HepG2 (cell line): ENCODE measurements at regions not wholly inside any gene's neighbourhood (a gene's known extent, or its start where the extent isn't known, plus 50 kb on each side); places are given as distances from the start of the nearest gene placed in this dataset.

Source experiments
- ATAC-seq: fragments of 200-7000 bp; cut with Tn5 transposase; 3 replicates; pipeline ENCODE4 v1.9.1; 2020; ENCODE audit warnings: mild to moderate bottlenecking, moderate library complexity
- BruUV-seq: library from RNA; stranded (reverse); fragments of 400-500 nt; replicated peaks from 2 replicates; lab custom pipeline; 2021; lab: Mats Ljungman, UMichigan
- CTCF ChIA-PET: fragments of 300-600 bp; formaldehyde crosslinking; extraction: SDS; loops from one replicate; lab custom pipeline; 2021; ENCODE audit warnings: low total read pairs, inconsistent platforms, low intra/inter-chr PET ratio; lab: Yijun Ruan, JAX
- POLR2A ChIA-PET: fragments of 350-600 bp; sonication (Branson Sonifier 250); formaldehyde crosslinking; loops from one replicate; lab custom pipeline; 2020; ENCODE audit warnings: antibody characterized with exemption, inconsistent platforms; lab: Yijun Ruan, JAX
- DNase-seq: peaks from one replicate; pipeline ENCODE4 v3.0.0-alpha.2; 2015; ENCODE audit warnings: low spot score
- FAIRE-seq: peaks from 3 replicates; lab custom pipeline; 2011; peaks lifted over from hg19 to GRCh38; lab: Jason Lieb, UNC
- H2AFZ ChIP-seq: one replicate; pipeline ENCODE4 v1.6.1; 2011; ENCODE audit warnings: low read length, inconsistent platforms
- H3K27ac ChIP-seq: fragments of 300-600 bp; 3 replicates; pipeline ENCODE4 v1.8.0; 2011; ENCODE audit warnings: mixed run types, mild to moderate bottlenecking, mixed read lengths, low read length, inconsistent platforms; ENCODE audit not compliant: insufficient read depth; ENCODE audit errors: extremely low read length
- H3K27me3 ChIP-seq, 2 experiments: fragments of 200-600 bp in 1 of 2; 2 replicates in 1 of 2; 3 replicates in 1 of 2; pipeline versions ENCODE4 v1.6.0 to v1.8.0; 2011; ENCODE audit warnings: low read length in 2 of 2, mild to moderate bottlenecking in 2 of 2, moderate library complexity in 2 of 2, inconsistent platforms in 1 of 2; ENCODE audit not compliant: insufficient read depth in 2 of 2, control insufficient read depth in 1 of 2
- H3K36me3 ChIP-seq, 2 experiments: fragments of 200-600 bp in 1 of 2; replicated peaks in 1 of 2; 2 replicates in 1 of 2; 3 replicates in 1 of 2; pipeline versions ENCODE4 v1.5.1 to v1.8.0; 2011; ENCODE audit warnings: low read length in 2 of 2, inconsistent platforms in 1 of 2; ENCODE audit not compliant: insufficient read depth in 2 of 2, control insufficient read depth in 1 of 2
- H3K4me1 ChIP-seq: 2 replicates; pipeline ENCODE4 v1.5.1; 2012; ENCODE audit warnings: low read length, inconsistent platforms; ENCODE audit not compliant: insufficient read depth
- H3K4me2 ChIP-seq: 2 replicates; pipeline ENCODE4 v1.6.0; 2011; ENCODE audit warnings: low read depth, low read length, inconsistent platforms
- H3K4me3 ChIP-seq, 3 experiments: fragments of 200-600 bp in 1 of 3; sonication (generic), shearing (Covaris generic) in 1 of 3; replicated peaks in 1 of 3; 2 replicates each; pipeline ENCODE4 v1.5.1; 2011 to 2016; ENCODE audit warnings: low read length in 3 of 3, inconsistent platforms in 2 of 3, low read depth in 2 of 3, mild to moderate bottlenecking in 2 of 3, control low read depth in 1 of 3, mixed read lengths in 1 of 3; ENCODE audit not compliant: insufficient read depth in 1 of 3
- H3K79me2 ChIP-seq: one replicate; pipeline ENCODE4 v1.6.1; 2011; ENCODE audit warnings: low read length, inconsistent platforms; ENCODE audit not compliant: insufficient read depth
- H3K9ac ChIP-seq: 2 replicates; pipeline ENCODE4 v1.6.0; 2011; ENCODE audit warnings: mild to moderate bottlenecking, low read depth, low read length, inconsistent platforms; ENCODE audit not compliant: insufficient read depth
- H3K9me3 ChIP-seq: 2 replicates; pipeline ENCODE4 v1.5.1; 2012; ENCODE audit warnings: mild to moderate bottlenecking, low read length
- H4K20me1 ChIP-seq: 2 replicates; pipeline ENCODE4 v1.6.0; 2011; ENCODE audit warnings: inconsistent platforms, mild to moderate bottlenecking, low read length, moderate library complexity; ENCODE audit not compliant: insufficient read depth
- KAT2B ChIP-seq: fragments of 150-350 bp; IDR thresholded peaks from 2 replicates; pipeline ENCODE4 v1.6.1; 2014; ENCODE audit warnings: low read depth, low read length, borderline replicate concordance
- MTA1 ChIP-seq: sonication (generic); formaldehyde crosslinking; IDR thresholded peaks from 2 replicates; pipeline ENCODE4 v1.4.0; 2020; ENCODE audit warnings: missing genetic modification reagents, mild to moderate bottlenecking, borderline replicate concordance
- ZIK1 ChIP-seq: sonication (generic); formaldehyde crosslinking; IDR thresholded peaks from 2 replicates; pipeline ENCODE4 v1.5.0; 2020; ENCODE audit warnings: mild to moderate bottlenecking, low read depth, missing genetic modification reagents, borderline replicate concordance
- ZKSCAN5 ChIP-seq: sonication (generic); formaldehyde crosslinking; IDR thresholded peaks from 2 replicates; pipeline ENCODE4 v1.5.1; 2020; ENCODE audit warnings: mild to moderate bottlenecking, missing genetic modification reagents
- ZNF101 ChIP-seq: sonication (generic); formaldehyde crosslinking; IDR thresholded peaks from 2 replicates; pipeline ENCODE4 v1.4.0; 2020; ENCODE audit warnings: mild to moderate bottlenecking, low read depth, missing genetic modification reagents, borderline replicate concordance
- ZNF550 ChIP-seq: sonication (generic); formaldehyde crosslinking; IDR thresholded peaks from 2 replicates; pipeline ENCODE4 v1.4.0; 2020; ENCODE audit warnings: mild to moderate bottlenecking, missing genetic modification reagents, borderline replicate concordance
- WGBS: methylation state at CpG from one replicate; pipeline ENCODE4 v1.1.6; 2017; ENCODE audit warnings: low lambda C conversion rate; 5-methylcytosine and 5-hydroxymethylcytosine counted together
- in situ Hi-C: cut with HindIII; loops from 2 replicates; pipeline ENCODE4 v1.10.0; 2017; ENCODE audit warnings: low pct_unique_long_range_greater_than_20kb; ENCODE audit not compliant: extremely low pct_ligation_motif_present
- intact Hi-C: fragments of 100-400 bp; cut with micrococcal nuclease; formaldehyde crosslinking; loops from one replicate; pipeline ENCODE4 v1.10.0; 2022; ENCODE audit not compliant: unreplicated experiment

DNA sequence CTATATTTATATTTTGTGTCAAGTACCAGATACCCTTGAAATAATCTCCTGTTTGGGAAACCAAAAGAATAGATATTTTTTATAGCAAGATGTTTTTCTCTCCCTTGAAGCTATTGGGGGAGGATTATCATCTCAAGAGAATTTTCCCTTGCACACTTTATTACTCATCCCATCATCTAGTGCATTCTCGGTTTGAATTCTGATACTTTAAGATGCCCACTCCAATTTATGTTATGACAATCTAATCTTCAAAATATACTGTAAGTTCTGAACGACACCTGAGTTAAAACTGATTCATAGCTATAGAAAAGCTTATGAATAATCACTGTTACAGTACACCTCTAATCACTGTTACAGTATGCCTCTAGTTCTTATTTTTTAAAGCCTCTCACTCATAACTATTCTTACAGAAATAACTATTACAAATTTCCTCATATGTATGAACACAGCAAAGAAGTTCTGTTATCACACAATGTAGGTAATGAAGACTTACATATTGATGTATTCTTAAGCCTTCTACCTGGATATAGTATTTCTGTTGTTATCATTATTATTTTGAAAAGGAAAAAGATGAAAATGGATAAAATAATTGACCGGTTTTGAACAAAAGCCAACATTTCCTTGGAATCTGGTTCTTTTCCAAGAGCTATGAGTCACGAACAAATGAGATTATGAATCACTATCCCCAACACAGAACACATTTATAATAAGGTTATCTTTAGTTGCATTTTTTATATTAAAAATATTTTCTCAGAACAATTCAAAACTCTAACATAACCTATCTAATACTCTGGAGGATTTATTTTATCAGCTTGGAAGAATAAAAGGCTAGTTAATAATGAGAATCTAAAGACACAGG, 72.3 kb upstream of the FAM13C start:
- Histone ChIP-seq H3K79me2 (no peaks in the 10 kb centered on the region), H3K4me1 (no peaks in the 10 kb centered on the region), H3K27ac (no peak overlapping the region), H3K9ac (no peak overlapping the region), H4K20me1 (no peaks in the 10 kb centered on the region), H2AFZ (no peak overlapping the region), H3K36me3 (no peaks in the 10 kb centered on the region), H3K9me3 (no peaks in the 10 kb centered on the region), H3K4me2 (no peak overlapping the region), H3K4me3 (no peak overlapping the region), H3K27me3 (no peaks in the 10 kb centered on the region)
- WGBS, result 2% methylated on average over 4 of the region's 4 CpGs
- TF ChIP-seq ZKSCAN5 (no peak), MTA1 (CRISPR knock-in tag) (no peak)
- DNase-seq, result no peak
- ChIA-PET POLR2A (no interaction called here), CTCF (no interaction called here)
- no TSS peak for BruUV-seq
- FAIRE-seq, result no peak
- no peak for ATAC-seq
- intact Hi-C loops, result no loop called here
- in situ Hi-C loops, result no loop called here

DNA sequence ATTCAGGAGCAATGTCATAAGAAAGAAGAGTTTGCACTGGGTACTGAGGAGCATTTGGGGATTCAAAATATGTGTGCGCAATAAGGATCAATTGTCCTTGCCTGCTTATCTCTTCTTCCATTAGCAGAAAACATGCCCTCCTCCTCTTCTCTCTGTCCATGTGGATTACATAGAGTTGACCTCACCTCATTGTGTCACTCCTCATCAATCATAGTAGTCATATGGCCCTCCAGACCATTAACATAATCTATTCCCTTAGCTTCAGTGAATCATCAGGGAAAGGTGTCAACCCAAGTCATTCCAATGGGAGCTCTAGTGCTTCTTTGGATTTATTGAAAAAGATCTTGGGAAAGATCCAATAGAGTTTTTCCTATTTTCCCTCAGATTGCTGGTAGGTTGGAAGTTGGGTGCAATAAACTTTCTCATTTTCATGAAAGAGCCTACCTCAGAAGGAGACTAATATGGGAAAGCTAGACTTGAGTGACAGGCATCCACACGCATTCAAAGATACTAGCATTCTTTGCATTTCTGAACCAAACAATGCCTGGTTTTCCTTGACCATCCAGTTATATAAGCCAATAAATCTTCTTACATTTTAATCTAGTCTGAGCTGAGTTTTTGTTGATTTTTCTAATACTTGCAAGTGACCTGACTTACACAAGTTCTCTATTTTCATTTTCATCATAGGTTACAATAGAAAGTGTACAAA, 71.5 kb upstream of the FAM13C start:
- Histone ChIP-seq H3K4me3 (no peak overlapping the region), H3K4me2 (no peak overlapping the region), H3K36me3 (no peaks in the 10 kb centered on the region), H4K20me1 (no peaks in the 10 kb centered on the region), H2AFZ (no peak overlapping the region), H3K27ac (no peak overlapping the region), H3K9ac (no peak overlapping the region), H3K4me1 (no peaks in the 10 kb centered on the region), H3K79me2 (no peaks in the 10 kb centered on the region), H3K9me3 (no peaks in the 10 kb centered on the region), H3K27me3 (no peaks in the 10 kb centered on the region)
- ChIA-PET CTCF (no interaction called here), POLR2A (no interaction called here)
- in situ Hi-C loops, result no loop called here
- no peak for ATAC-seq
- intact Hi-C loops, result no loop called here
- no peak for DNase-seq
- 38% methylated on average over 2 of the region's 2 CpGs for WGBS
- no TSS peak for BruUV-seq
- TF ChIP-seq KAT2B (no peak), ZNF101 (no peak), ZIK1 (no peak), ZNF550 (CRISPR knock-in tag) (no peak)
- FAIRE-seq, result no peak
